ENCODE measurements at regions not wholly inside any gene's neighbourhood (a gene's known extent, or its start where the extent isn't known, plus 50 kb on each side); places are given as distances from the start of the nearest gene placed in this dataset.

- no peak for TF ChIP-seq CTCF (IDR thresholded peaks at IDR 0.05; ENCODE audit: insufficient read depth, low read length)
- no peak overlapping the region for H3K4me3 ChIP-seq (ENCODE audit: low read depth, low read length)
- DNase-seq (ENCODE audit: low read depth), result no peak
Measured at GRCh38 chr9:3018691-3019230, 174.9 kb upstream of the PUM3 start.

GRCh38 chr9:3018071-3018470, 174.2 kb upstream of the PUM3 start:
- DNase-seq (ENCODE audit: low read depth), result no peak
- no peak overlapping the region for H3K4me3 ChIP-seq (ENCODE audit: low read depth, low read length)
- no peak for TF ChIP-seq CTCF (IDR thresholded peaks at IDR 0.05; ENCODE audit: insufficient read depth, low read length)

- TF ChIP-seq CTCF (IDR thresholded peaks at IDR 0.05; ENCODE audit: insufficient read depth, low read length), result no peak
- H3K4me3 ChIP-seq (ENCODE audit: low read depth, low read length), result no peak overlapping the region
- DNase-seq (ENCODE audit: low read depth), result no peak
Measured at GRCh38 chr9:3014178-3014577, 170.3 kb upstream of the PUM3 start.

- TF ChIP-seq CTCF (IDR thresholded peaks at IDR 0.05; ENCODE audit: insufficient read depth, low read length), result no peak
- DNase-seq (ENCODE audit: low read depth), result no peak
- no peak overlapping the region for H3K4me3 ChIP-seq (ENCODE audit: low read depth, low read length)
Measured at GRCh38 chr9:3012842-3013241, 168.9 kb upstream of the PUM3 start.

- no peak overlapping the region for H3K4me3 ChIP-seq (ENCODE audit: low read depth, low read length)
- DNase-seq (ENCODE audit: low read depth), result no peak
- TF ChIP-seq CTCF (IDR thresholded peaks at IDR 0.05; ENCODE audit: insufficient read depth, low read length), result no peak
Measured at GRCh38 chr9:3012245-3012644, 168.3 kb upstream of the PUM3 start.

GRCh38 chr9:3008091-3008490, 164.2 kb upstream of the PUM3 start:
- H3K4me3 ChIP-seq (ENCODE audit: low read depth, low read length), result no peak overlapping the region
- no peak for DNase-seq (ENCODE audit: low read depth)
- no peak for TF ChIP-seq CTCF (IDR thresholded peaks at IDR 0.05; ENCODE audit: insufficient read depth, low read length)

GRCh38 chr9:3007326-3007725, 163.4 kb upstream of the PUM3 start:
- DNase-seq (ENCODE audit: low read depth), result no peak
- H3K4me3 ChIP-seq (ENCODE audit: low read depth, low read length), result no peak overlapping the region
- no peak for TF ChIP-seq CTCF (IDR thresholded peaks at IDR 0.05; ENCODE audit: insufficient read depth, low read length)
